HCT116 (cell line): ENCODE measurements at regions not wholly inside any gene's neighbourhood (a gene's known extent, or its start where the extent isn't known, plus 50 kb on each side); places are given as distances from the start of the nearest gene placed in this dataset.

Experiments
- ATAC-seq: fragments of 200-7000 bp; cut with Tn5 transposase; 2 replicates; pipeline ENCODE4 v1.9.1; 2020; ENCODE audit warnings: mild to moderate bottlenecking, moderate library complexity
- BruUV-seq: library from RNA; stranded (reverse); fragments of 400-500 nt; replicated peaks from 2 replicates; lab custom pipeline; 2021; lab: Mats Ljungman, UMichigan
- CTCF ChIA-PET: fragments of 300-600 bp; sonication (Branson Sonifier 250); formaldehyde crosslinking; loops from one replicate; lab custom pipeline; 2021; ENCODE audit warnings: antibody characterized with exemption; lab: Charles Lee
- POLR2A ChIA-PET: fragments of 300-600, 350-600 bp; sonication (Branson Sonifier 250); formaldehyde crosslinking; loops from one replicate; lab custom pipeline; 2021; ENCODE audit warnings: antibody characterized with exemption; lab: Charles Lee
- RAD21 ChIA-PET, 2 experiments: fragments of 300-600 bp; sonication (Branson Sonifier 250); formaldehyde crosslinking; loops; one replicate each; lab custom pipeline; 2023; ENCODE audit warnings: low total read pairs in 2 of 2; ENCODE audit not compliant: uncharacterized antibody in 2 of 2, unreplicated experiment in 2 of 2, low non-redundant PET in 1 of 2; lab: Charles Lee
- DNase-seq: peaks from one replicate; pipeline ENCODE4 v3.0.0-alpha.2; 2010; ENCODE audit warnings: low read depth, low spot score
- H2AFZ ChIP-seq: fragments of 200-600 bp; shearing (Covaris generic), sonication (generic); 2 replicates; pipeline ENCODE4 v1.6.1; 2017; ENCODE audit warnings: low read depth, mixed run types, mixed read lengths, antibody characterized with exemption, low read length; ENCODE audit not compliant: poor library complexity, severe bottlenecking
- H3K27ac ChIP-seq: 2 replicates; pipeline ENCODE4 v1.5.1; 2012; ENCODE audit warnings: low read depth, low read length
- H3K27me3 ChIP-seq: fragments of 200-600 bp; sonication (generic); 2 replicates; pipeline ENCODE4 v1.6.1; 2016; ENCODE audit warnings: mixed run types, low read length, mixed read lengths; ENCODE audit not compliant: insufficient read depth
- H3K36me3 ChIP-seq, 2 experiments: fragments of 200-500 bp in 1 of 2; fragments of 200-600 bp in 1 of 2; sonication (Bioruptor generic) in 1 of 2; sonication (generic) in 1 of 2; 2 replicates each; pipeline versions ENCODE4 v1.5.1 to v1.6.1; 2014 to 2016; ENCODE audit warnings: low read length in 2 of 2, inconsistent platforms in 1 of 2, mixed read lengths in 1 of 2, mixed run types in 1 of 2; ENCODE audit not compliant: insufficient read depth in 2 of 2, control insufficient read depth in 1 of 2
- H3K4me1 ChIP-seq, 2 experiments: fragments of 200-600 bp in 1 of 2; sonication (generic) in 1 of 2; 2 replicates each; pipeline versions ENCODE4 v1.5.1 to v1.6.1; 2012 to 2017; ENCODE audit warnings: low read length in 2 of 2, inconsistent platforms in 1 of 2, mild to moderate bottlenecking in 1 of 2, mixed read lengths in 1 of 2, mixed run types in 1 of 2, moderate library complexity in 1 of 2; ENCODE audit not compliant: insufficient read depth in 2 of 2, control insufficient read depth in 1 of 2
- H3K4me2 ChIP-seq: fragments of 200-600 bp; sonication (generic); 2 replicates; pipeline ENCODE4 v1.6.1; 2017; ENCODE audit warnings: mixed run types, low read length, mixed read lengths
- H3K4me3 ChIP-seq, 2 experiments: fragments of 200-600 bp in 1 of 2; sonication (generic) in 1 of 2; replicated peaks in 1 of 2; 2 replicates each; pipeline ENCODE4 v1.5.1; 2011 to 2016; ENCODE audit warnings: low read length in 2 of 2, control low read depth in 1 of 2, low read depth in 1 of 2, mild to moderate bottlenecking in 1 of 2, mixed read lengths in 1 of 2, mixed run types in 1 of 2
- H3K79me2 ChIP-seq: fragments of 200-600 bp; sonication (generic); 2 replicates; pipeline ENCODE4 v1.6.1; 2017; ENCODE audit warnings: mild to moderate bottlenecking, mixed run types, low read length, moderate library complexity, mixed read lengths; ENCODE audit not compliant: insufficient read depth
- H3K9ac ChIP-seq: fragments of 200-600 bp; sonication (generic); 2 replicates; pipeline ENCODE4 v1.6.1; 2016; ENCODE audit warnings: low read length, mixed read lengths
- H3K9me2 ChIP-seq: fragments of 200-600 bp; sonication (generic), shearing (Covaris generic); 2 replicates; pipeline ENCODE4 v1.6.1; 2017; ENCODE audit warnings: mixed run types, mild to moderate bottlenecking, moderate library complexity; ENCODE audit not compliant: insufficient read depth
- H3K9me3 ChIP-seq, 2 experiments: fragments of 200-500 bp in 1 of 2; fragments of 200-600 bp in 1 of 2; sonication (Bioruptor generic) in 1 of 2; sonication (generic) in 1 of 2; 2 replicates each; pipeline ENCODE4 v1.6.1; 2014 to 2017; ENCODE audit warnings: low read length in 2 of 2, mixed read lengths in 2 of 2, inconsistent platforms in 1 of 2, low read depth in 1 of 2, mild to moderate bottlenecking in 1 of 2, mixed run types in 1 of 2, moderate library complexity in 1 of 2; ENCODE audit not compliant: control insufficient read depth in 1 of 2, insufficient read depth in 1 of 2
- H4K20me1 ChIP-seq: fragments of 200-600 bp; sonication (generic), shearing (Covaris generic); 2 replicates; pipeline ENCODE4 v1.6.1; 2017; ENCODE audit warnings: mixed run types, mild to moderate bottlenecking, moderate library complexity; ENCODE audit not compliant: insufficient read depth
- ATF3 ChIP-seq: IDR thresholded peaks from 2 replicates; pipeline ENCODE4 v1.6.1; 2012
- CBX3 ChIP-seq: IDR thresholded peaks from 2 replicates; pipeline ENCODE4 v1.6.1; 2012; ENCODE audit warnings: low read depth
- CEBPB ChIP-seq: IDR thresholded peaks from 2 replicates; pipeline ENCODE4 v1.6.1; 2012; ENCODE audit warnings: low read depth
- CTCF ChIP-seq, 3 experiments: fragments of 200-600 bp in 1 of 3; sonication (generic) in 1 of 3; IDR thresholded peaks in 2 of 3; conservative IDR thresholded peaks in 1 of 3; 2 replicates each; pipeline ENCODE4 v1.5.1; 2012 to 2017; ENCODE audit warnings: low read depth in 2 of 3, low read length in 2 of 3, antibody characterized with exemption in 1 of 3, borderline replicate concordance in 1 of 3, control low read depth in 1 of 3, mild to moderate bottlenecking in 1 of 3, mixed read lengths in 1 of 3, mixed run types in 1 of 3, moderate library complexity in 1 of 3; ENCODE audit not compliant: insufficient read depth in 1 of 3
- EGR1 ChIP-seq: IDR thresholded peaks from 2 replicates; pipeline ENCODE4 v1.6.1; 2012; ENCODE audit warnings: low read depth
- FOSL1 ChIP-seq: IDR thresholded peaks from 2 replicates; pipeline ENCODE4 v1.6.1; 2012; ENCODE audit warnings: low read depth
- JUND ChIP-seq: IDR thresholded peaks from 2 replicates; pipeline ENCODE4 v1.6.1; 2012
- MAX ChIP-seq: IDR thresholded peaks from 2 replicates; pipeline ENCODE4 v1.6.1; 2012
- POLR2A ChIP-seq: IDR thresholded peaks from 2 replicates; pipeline ENCODE4 v1.7.0; 2011; ENCODE audit warnings: borderline replicate concordance; ENCODE audit not compliant: insufficient read depth, insufficient read length; ENCODE audit errors: extremely low read depth
- POLR2AphosphoS5 ChIP-seq: IDR thresholded peaks from 2 replicates; pipeline ENCODE4 v1.6.1; 2011; ENCODE audit warnings: mild to moderate bottlenecking, low read depth, low read length, moderate library complexity
- RAD21 ChIP-seq: IDR thresholded peaks from 2 replicates; pipeline ENCODE4 v1.6.1; 2012; ENCODE audit warnings: low read depth, mild to moderate bottlenecking
- REST ChIP-seq: IDR thresholded peaks from 2 replicates; pipeline ENCODE4 v1.6.1; 2012; ENCODE audit warnings: low read depth
- SIN3A ChIP-seq: IDR thresholded peaks from 2 replicates; pipeline ENCODE4 v1.6.1; 2012; ENCODE audit warnings: low read depth
- SP1 ChIP-seq: IDR thresholded peaks from 2 replicates; pipeline ENCODE4 v1.6.1; 2012; ENCODE audit warnings: low read depth
- SRF ChIP-seq: IDR thresholded peaks from 2 replicates; pipeline ENCODE4 v1.6.1; 2012; ENCODE audit warnings: low read depth
- TCF7L2 ChIP-seq: IDR thresholded peaks from 2 replicates; pipeline ENCODE4 v1.7.0; 2011; ENCODE audit warnings: borderline replicate concordance, inconsistent platforms; ENCODE audit not compliant: insufficient read depth, insufficient read length; ENCODE audit errors: extremely low read depth
- YY1 ChIP-seq: IDR thresholded peaks from 2 replicates; pipeline ENCODE4 v1.6.1; 2011; ENCODE audit warnings: low read length, low read depth, moderate library complexity, mild to moderate bottlenecking; ENCODE audit not compliant: insufficient replicate concordance; ENCODE audit errors: extremely low read depth
- ZFX ChIP-seq: fragments of 450-650 bp; IDR thresholded peaks from 2 replicates; pipeline ENCODE4 v1.6.1; 2017
- ZNF274 ChIP-seq: fragments of 200-500 bp; sonication (Bioruptor generic); IDR thresholded peaks from 2 replicates; pipeline ENCODE4 v1.6.1; 2014; ENCODE audit warnings: mild to moderate bottlenecking, low read depth, low read length, inconsistent platforms
- intact Hi-C: fragments of 100-400 bp; cut with micrococcal nuclease; formaldehyde crosslinking; loops from 2 replicates; pipeline ENCODE4 v1.10.0; 2022

GRCh38 chr5:34526682-34527305 is 129.3 kb upstream of the RAI14 start:
- RAD21 ChIA-PET: no interaction called here
- BruUV-seq: no TSS peak
- no peak overlapping the region for H3K4me3 ChIP-seq
- no peak overlapping the region for H3K27ac ChIP-seq
- TF ChIP-seq ATF3 (no peak), JUND (no peak), CTCF (IDR thresholded peaks at IDR 0.05 in 2 of 3, conservative IDR thresholded peaks at IDR 0.05 in 1 of 3; ENCODE audit: borderline replicate concordance in 1 of 3, insufficient read depth in 1 of 3, low read depth in 2 of 3, low read length in 2 of 3) (no peak), RAD21 (no peak), TCF7L2 (no peak), SIN3A (no peak), REST (no peak), SRF (no peak), CEBPB (no peak), SP1 (no peak), EGR1 (no peak), ZFX (no peak), FOSL1 (no peak), POLR2AphosphoS5 (no peak), POLR2A (no peak), ZNF274 (no peak), MAX (no peak), CBX3 (no peak), YY1 (no peak)
- TF ChIP-seq, all 23 proteins: peak for 0
- Histone ChIP-seq H3K9me3 (no peaks in the 10 kb centered on the region), H3K4me2 (no peak overlapping the region), H3K9ac (no peak overlapping the region), H2AFZ (no peak overlapping the region), H3K27me3 (no peaks in the 10 kb centered on the region), H3K36me3 (no peaks in the 10 kb centered on the region), H4K20me1 (no peaks in the 10 kb centered on the region), H3K79me2 (no peaks in the 10 kb centered on the region), H3K4me1 (no peaks in the 10 kb centered on the region), H3K9me2 (no peaks in the 10 kb centered on the region)
- ChIA-PET CTCF (no interaction called here), POLR2A (no interaction called here)
- ATAC-seq (no peak), DNase-seq (no peak)
- intact Hi-C loops: no loop called here
